Astrocyte (in vitro differentiated cells and primary cell): ENCODE measurements at regions not wholly inside any gene's neighbourhood (a gene's known extent, or its start where the extent isn't known, plus 50 kb on each side); places are given as distances from the start of the nearest gene placed in this dataset.
A peak's percentile ranks its signal among the peaks of the same experiment; 100 is the strongest.

Experiments used
- DNase-seq: peaks from one replicate; pipeline ENCODE4 v3.0.0-alpha.2; 2010; ENCODE audit warnings: low read depth
- FAIRE-seq: peaks from 2 replicates; lab custom pipeline; 2011; peaks lifted over from hg19 to GRCh38; lab: Jason Lieb, UNC
- H2AFZ ChIP-seq: 2 replicates; pipeline ENCODE4 v1.6.0; 2012; ENCODE audit warnings: low read depth, low read length, inconsistent platforms
- H3K27ac ChIP-seq: 2 replicates; pipeline ENCODE4 v1.5.1; 2011; ENCODE audit warnings: low read depth, low read length, inconsistent platforms
- H3K27me3 ChIP-seq: 2 replicates; pipeline ENCODE4 v1.6.0; 2011; ENCODE audit warnings: low read length, inconsistent platforms; ENCODE audit not compliant: insufficient read depth
- H3K36me3 ChIP-seq: 2 replicates; pipeline ENCODE4 v1.5.1; 2011; ENCODE audit warnings: low read length, inconsistent platforms; ENCODE audit not compliant: insufficient read depth
- H3K4me1 ChIP-seq: 2 replicates; pipeline ENCODE4 v1.5.1; 2011; ENCODE audit warnings: low read length, inconsistent platforms; ENCODE audit not compliant: insufficient read depth
- H3K4me2 ChIP-seq: 2 replicates; pipeline ENCODE4 v1.6.0; 2012; ENCODE audit warnings: low read length, inconsistent platforms
- H3K4me3 ChIP-seq: 2 replicates; pipeline ENCODE4 v1.5.1; 2011; ENCODE audit warnings: low read depth, mild to moderate bottlenecking, low read length, inconsistent platforms; ENCODE audit not compliant: insufficient read depth
- H3K79me2 ChIP-seq: 2 replicates; pipeline ENCODE4 v1.6.0; 2012; ENCODE audit warnings: mild to moderate bottlenecking, low read length, inconsistent platforms; ENCODE audit not compliant: insufficient read depth
- H3K9ac ChIP-seq: 2 replicates; pipeline ENCODE4 v1.6.0; 2012; ENCODE audit warnings: mild to moderate bottlenecking, low read length, inconsistent platforms
- H3K9me3 ChIP-seq: 2 replicates; pipeline ENCODE4 v1.5.1; 2012; ENCODE audit warnings: low read depth, mild to moderate bottlenecking, low read length, inconsistent platforms; ENCODE audit not compliant: insufficient read depth
- H4K20me1 ChIP-seq: 2 replicates; pipeline ENCODE4 v1.6.0; 2012; ENCODE audit warnings: low read length, inconsistent platforms; ENCODE audit not compliant: insufficient read depth
- H3K27ac Mint-ChIP-seq: one replicate; pipeline ENCODE4 v1.8.0; 2021; ENCODE audit warnings: mild to moderate bottlenecking, mixed read lengths; ENCODE audit not compliant: unreplicated experiment
- H3K27me3 Mint-ChIP-seq: one replicate; pipeline ENCODE4 v1.8.0; 2021; ENCODE audit warnings: low read depth, mixed read lengths; ENCODE audit not compliant: unreplicated experiment
- H3K36me3 Mint-ChIP-seq: one replicate; pipeline ENCODE4 v1.8.0; 2021; ENCODE audit warnings: low read depth, mixed read lengths; ENCODE audit not compliant: unreplicated experiment
- H3K4me1 Mint-ChIP-seq: one replicate; pipeline ENCODE4 v1.8.0; 2021; ENCODE audit warnings: low read depth, mixed read lengths; ENCODE audit not compliant: unreplicated experiment
- H3K4me3 Mint-ChIP-seq: one replicate; pipeline ENCODE4 v1.8.0; 2021; ENCODE audit warnings: mild to moderate bottlenecking, moderate library complexity, mixed read lengths; ENCODE audit not compliant: unreplicated experiment
- H3K9me3 Mint-ChIP-seq: one replicate; pipeline ENCODE4 v1.8.0; 2021; ENCODE audit warnings: mild to moderate bottlenecking, mixed read lengths; ENCODE audit not compliant: unreplicated experiment
- CTCF ChIP-seq: IDR thresholded peaks from 2 replicates; pipeline ENCODE4 v1.5.1; 2011; ENCODE audit warnings: low read depth, mild to moderate bottlenecking, inconsistent platforms, low read length, moderate library complexity; ENCODE audit not compliant: insufficient read depth
- EZH2 ChIP-seq: IDR thresholded peaks from 2 replicates; pipeline ENCODE4 v1.6.1; 2012; ENCODE audit warnings: mild to moderate bottlenecking, low read length, inconsistent platforms; ENCODE audit not compliant: insufficient read depth

DNA sequence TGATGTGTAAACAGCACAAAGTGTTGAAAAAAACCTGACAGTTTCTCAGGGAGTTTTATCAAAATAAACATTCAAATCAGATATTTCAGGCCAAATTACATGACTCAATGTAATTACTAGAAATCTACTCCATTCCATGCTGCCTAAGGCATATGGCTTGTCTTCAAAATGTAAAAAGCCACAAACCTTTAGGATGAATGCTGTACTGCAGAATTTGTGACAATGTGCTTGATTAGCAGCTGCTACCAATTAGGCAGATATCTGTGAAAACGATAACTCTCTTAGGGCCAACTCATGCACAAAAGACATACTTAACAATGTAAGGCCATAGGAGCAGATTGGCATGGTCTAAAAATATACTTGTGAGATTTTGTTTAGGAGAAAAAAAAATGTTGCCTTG, 267.0 kb downstream of the DACT1 start:
- H3K79me2 ChIP-seq: no peaks in the 10 kb centered on the region
- no peaks in the 10 kb centered on the region for H3K9me3 Mint-ChIP-seq
- H3K4me2 ChIP-seq: no peak overlapping the region
- no peak overlapping the region for H3K4me3 ChIP-seq
- H3K9ac ChIP-seq: no peak overlapping the region
- TF ChIP-seq CTCF (no peak), EZH2 (no peak)
- no peaks in the 10 kb centered on the region for H3K27me3 ChIP-seq
- H3K9me3 ChIP-seq: no peaks in the 10 kb centered on the region
- no peaks in the 10 kb centered on the region for H3K36me3 ChIP-seq
- no peak overlapping the region for H3K4me3 Mint-ChIP-seq
- H3K4me1 Mint-ChIP-seq: peaks cover 14% of the 10 kb centered on the region
- no peak overlapping the region for H3K27ac Mint-ChIP-seq
- peaks cover 1% of the 10 kb centered on the region for H3K36me3 Mint-ChIP-seq
- no peak for FAIRE-seq
- H3K27me3 Mint-ChIP-seq: no peaks in the 10 kb centered on the region
- no peak overlapping the region for H3K27ac ChIP-seq
- H3K4me1 ChIP-seq: peaks cover 2% of the 10 kb centered on the region
- peak; percentile 53 for DNase-seq
- H4K20me1 ChIP-seq: no peaks in the 10 kb centered on the region
- H2AFZ ChIP-seq: no peak overlapping the region

- Histone ChIP-seq H4K20me1 (no peaks in the 10 kb centered on the region), H3K27me3 (no peaks in the 10 kb centered on the region), H3K9me3 (no peaks in the 10 kb centered on the region), H3K36me3 (no peaks in the 10 kb centered on the region), H3K4me2 (no peak overlapping the region), H3K9ac (no peak overlapping the region), H3K79me2 (no peaks in the 10 kb centered on the region), H3K4me3 (no peak overlapping the region), H3K4me1 (no peaks in the 10 kb centered on the region), H2AFZ (no peak overlapping the region), H3K27ac (no peak overlapping the region)
- FAIRE-seq: peak; percentile 82
- Mint-ChIP-seq H3K4me1 (peaks cover 14% of the 10 kb centered on the region), H3K9me3 (no peaks in the 10 kb centered on the region), H3K36me3 (peaks cover 1% of the 10 kb centered on the region), H3K27me3 (no peaks in the 10 kb centered on the region), H3K4me3 (no peak overlapping the region), H3K27ac (no peak overlapping the region)
- TF ChIP-seq EZH2: no peak
- no peak for TF ChIP-seq CTCF
- DNase-seq: peak; percentile 76
These were observed 270.0 kb downstream of the DACT1 start for GRCh38 chr14:58907803-58908202.

DNA sequence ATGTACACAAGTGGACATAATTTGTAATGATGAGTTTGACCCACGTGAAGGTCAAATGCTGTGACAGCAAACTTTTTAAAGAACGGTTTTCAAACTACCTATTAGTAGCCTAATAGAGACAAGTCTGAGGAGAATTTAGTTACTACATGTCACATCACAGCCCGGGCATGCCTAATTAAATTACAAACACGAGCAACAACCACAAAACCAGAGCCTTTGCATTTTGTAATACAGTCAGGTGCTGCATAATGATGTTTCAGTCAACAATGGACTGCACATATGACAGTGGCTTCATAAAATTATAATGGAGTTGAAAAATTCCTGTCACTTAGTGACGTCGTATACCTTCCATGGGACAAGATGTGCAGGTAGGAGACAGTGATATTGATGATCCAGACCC, 274.5 kb downstream of the DACT1 start:
- Histone ChIP-seq H3K27ac (no peak overlapping the region), H3K4me3 (no peak overlapping the region), H3K9ac (no peak overlapping the region), H3K36me3 (no peaks in the 10 kb centered on the region), H3K9me3 (no peaks in the 10 kb centered on the region), H3K4me1 (no peaks in the 10 kb centered on the region), H3K79me2 (no peaks in the 10 kb centered on the region), H3K4me2 (no peak overlapping the region), H3K27me3 (no peaks in the 10 kb centered on the region), H2AFZ (no peak overlapping the region), H4K20me1 (no peaks in the 10 kb centered on the region)
- TF ChIP-seq CTCF (no peak), EZH2 (no peak)
- Mint-ChIP-seq H3K4me1 (peaks cover 16% of the 10 kb centered on the region), H3K27me3 (no peaks in the 10 kb centered on the region), H3K27ac (no peak overlapping the region), H3K9me3 (no peaks in the 10 kb centered on the region), H3K36me3 (no peaks in the 10 kb centered on the region), H3K4me3 (no peak overlapping the region)
- no peak for FAIRE-seq
- DNase-seq: no peak
